Endodermal cell (in vitro differentiated cells): ENCODE measurements at regions not wholly inside any gene's neighbourhood (a gene's known extent, or its start where the extent isn't known, plus 50 kb on each side); places are given as distances from the start of the nearest gene placed in this dataset.

Experiments used
- DNase-seq: peaks from one replicate; pipeline ENCODE4 v3.0.0-alpha.2; 2017
- H3K27ac ChIP-seq: 2 replicates; pipeline ENCODE4 v1.5.1; 2013; ENCODE audit warnings: mild to moderate bottlenecking, low read depth, low read length, moderate library complexity
- H3K27me3 ChIP-seq: 2 replicates; pipeline ENCODE4 v1.6.1; 2013; ENCODE audit warnings: mild to moderate bottlenecking, low read length, moderate library complexity; ENCODE audit not compliant: insufficient read depth, control insufficient read depth, poor library complexity, severe bottlenecking
- H3K36me3 ChIP-seq: 2 replicates; pipeline ENCODE4 v1.7.0; 2013; ENCODE audit warnings: mild to moderate bottlenecking, low read length, moderate library complexity; ENCODE audit not compliant: control insufficient read depth, insufficient read depth
- H3K4me1 ChIP-seq: one replicate; pipeline ENCODE4 v1.7.0; 2013; ENCODE audit warnings: low read length; ENCODE audit not compliant: control insufficient read depth, insufficient read depth
- H3K4me3 ChIP-seq: 2 replicates; pipeline ENCODE4 v1.5.1; 2013; ENCODE audit warnings: mild to moderate bottlenecking, low read length, moderate library complexity
- H3K9ac ChIP-seq: 2 replicates; pipeline ENCODE4 v1.6.1; 2013; ENCODE audit warnings: mild to moderate bottlenecking, low read length, moderate library complexity; ENCODE audit not compliant: poor library complexity, severe bottlenecking; ENCODE audit errors: extremely low read depth
- H3K9me3 ChIP-seq: 2 replicates; pipeline ENCODE4 v1.6.1; 2013; ENCODE audit warnings: mild to moderate bottlenecking, low read length, moderate library complexity; ENCODE audit not compliant: control insufficient read depth
- H3K27ac Mint-ChIP-seq: 2 replicates; pipeline ENCODE4 v1.8.0; 2020; ENCODE audit warnings: mixed read lengths
- H3K27me3 Mint-ChIP-seq: 2 replicates; pipeline ENCODE4 v1.8.0; 2021; ENCODE audit warnings: mild to moderate bottlenecking, mixed read lengths; ENCODE audit not compliant: insufficient read depth
- H3K36me3 Mint-ChIP-seq: 2 replicates; pipeline ENCODE4 v1.8.0; 2020; ENCODE audit warnings: low read depth, mixed read lengths
- H3K4me1 Mint-ChIP-seq: 2 replicates; pipeline ENCODE4 v1.8.0; 2020; ENCODE audit warnings: mixed read lengths
- H3K4me3 Mint-ChIP-seq: 2 replicates; pipeline ENCODE4 v1.8.0; 2020; ENCODE audit warnings: mild to moderate bottlenecking, moderate library complexity, mixed read lengths
- H3K9me3 Mint-ChIP-seq: 2 replicates; pipeline ENCODE4 v1.8.0; 2020; ENCODE audit warnings: mild to moderate bottlenecking, mixed read lengths
- CTCF ChIP-seq: fragments of 200-600 bp; sonication (generic); conservative IDR thresholded peaks from 2 replicates; pipeline ENCODE4 v1.5.0; 2021; ENCODE audit warnings: antibody characterized with exemption, mild to moderate bottlenecking
- WGBS, 2 experiments: methylation state at CpG; one replicate each; pipeline versions ENCODE4 v1.1.5 to v1.1.7; 2013; ENCODE audit warnings: missing lambda C conversion rate in 2 of 2, mixed read lengths in 1 of 2; ENCODE audit not compliant: insufficient coverage in 1 of 2, insufficient read length in 1 of 2; 5-methylcytosine and 5-hydroxymethylcytosine counted together

GRCh38 chr10:31709476-31709875 is 219.2 kb downstream of the ARHGAP12 start:
- peaks cover 31% of the 10 kb centered on the region for H3K4me1 Mint-ChIP-seq

GRCh38 chr10:31709028-31709427 is 219.6 kb downstream of the ARHGAP12 start:
- Mint-ChIP-seq H3K36me3 (peaks cover 13% of the 10 kb centered on the region), H3K27ac (no peak overlapping the region), H3K27me3 (peaks cover 3% of the 10 kb centered on the region), H3K4me3 (no peak overlapping the region), H3K4me1 (peaks cover 31% of the 10 kb centered on the region), H3K9me3 (peaks cover 49% of the 10 kb centered on the region)
- 92 to 100% methylated on average over 2 to 3 of the region's 3 CpGs for WGBS, 2 experiments
- Histone ChIP-seq H3K27ac (peak overlapping the region; percentile 96), H3K9me3 (peaks cover 40% of the 10 kb centered on the region), H3K4me1 (peaks cover 7% of the 10 kb centered on the region), H3K36me3 (no peaks in the 10 kb centered on the region), H3K4me3 (no peak overlapping the region), H3K9ac (no peak overlapping the region), H3K27me3 (no peaks in the 10 kb centered on the region)
- peak; percentile 33 for TF ChIP-seq CTCF
- DNase-seq: no peak

More at GRCh38 chr10:31709476-31709875, 219.2 kb downstream of the ARHGAP12 start:
- Histone ChIP-seq H3K27me3 (no peaks in the 10 kb centered on the region), H3K9me3 (peaks cover 37% of the 10 kb centered on the region), H3K4me3 (no peak overlapping the region), H3K9ac (no peak overlapping the region), H3K4me1 (peaks cover 7% of the 10 kb centered on the region), H3K36me3 (no peaks in the 10 kb centered on the region), H3K27ac (peak overlapping the region; percentile 96)
- Mint-ChIP-seq H3K27ac (no peak overlapping the region), H3K36me3 (peaks cover 12% of the 10 kb centered on the region), H3K9me3 (peaks cover 47% of the 10 kb centered on the region), H3K27me3 (peaks cover 3% of the 10 kb centered on the region), H3K4me3 (no peak overlapping the region)
- no peak for DNase-seq
- no peak for TF ChIP-seq CTCF

GRCh38 chr10:31708474-31708873 is 220.2 kb downstream of the ARHGAP12 start:
- H3K9me3 ChIP-seq: peaks cover 45% of the 10 kb centered on the region
- Mint-ChIP-seq H3K36me3 (peaks cover 18% of the 10 kb centered on the region), H3K27ac (peak overlapping the region; percentile 83), H3K4me3 (peak overlapping the region; percentile 12), H3K9me3 (peaks cover 51% of the 10 kb centered on the region), H3K27me3 (peaks cover 3% of the 10 kb centered on the region), H3K4me1 (peaks cover 31% of the 10 kb centered on the region)
- H3K36me3 ChIP-seq: no peaks in the 10 kb centered on the region
- 78 to 85% methylated on average over 3 to 9 of the region's 9 CpGs for WGBS, 2 experiments
- no peak for TF ChIP-seq CTCF
- no peak overlapping the region for H3K4me3 ChIP-seq
- H3K27ac ChIP-seq: peak overlapping the region; percentile 96
- H3K27me3 ChIP-seq: no peaks in the 10 kb centered on the region
- no peak for DNase-seq
- H3K4me1 ChIP-seq: peaks cover 7% of the 10 kb centered on the region
- no peak overlapping the region for H3K9ac ChIP-seq
